AG09309 (cell line): ENCODE measurements at regions not wholly inside any gene's neighbourhood (a gene's known extent, or its start where the extent isn't known, plus 50 kb on each side); places are given as distances from the start of the nearest gene placed in this dataset.

Experiments used
- DNase-seq: peaks from one replicate; pipeline ENCODE4 v3.0.0-alpha.2; 2010; ENCODE audit warnings: low read depth
- H3K4me3 ChIP-seq: 2 replicates; pipeline ENCODE4 v1.5.1; 2011; ENCODE audit warnings: mild to moderate bottlenecking, low read depth, low read length, moderate library complexity; ENCODE audit not compliant: control insufficient read depth
- CTCF ChIP-seq: IDR thresholded peaks from 2 replicates; pipeline ENCODE4 v1.5.1; 2011; ENCODE audit warnings: mild to moderate bottlenecking, low read depth, low read length, inconsistent platforms; ENCODE audit not compliant: insufficient read depth, control insufficient read depth; ENCODE audit errors: missing control alignments

DNA sequence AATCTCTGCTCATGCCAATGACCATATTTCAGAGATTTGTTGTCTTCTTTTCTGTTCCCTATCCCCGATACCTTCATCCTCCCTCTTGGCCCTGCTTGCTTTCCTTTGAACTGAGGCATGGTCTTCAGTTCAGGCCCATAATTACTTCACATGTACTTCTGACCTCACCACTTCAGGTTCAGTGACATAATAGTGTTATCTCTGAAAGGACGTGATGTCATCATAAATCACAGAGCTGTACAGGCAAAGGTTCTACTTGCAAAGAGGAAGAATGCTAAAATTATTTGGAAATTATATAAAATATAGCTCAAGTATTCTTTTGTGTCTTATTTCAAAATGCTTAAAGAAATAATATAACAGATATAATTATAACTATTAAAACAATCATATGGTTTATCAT lies 230.3 kb upstream of the ESRRG start:
- no peak for DNase-seq
- H3K4me3 ChIP-seq = no peak overlapping the region
- no peak for TF ChIP-seq CTCF

GRCh38 chr1:216952864-216953263 lies 229.6 kb upstream of the ESRRG start:
- no peak for DNase-seq
- H3K4me3 ChIP-seq = no peak overlapping the region
- no peak for TF ChIP-seq CTCF

DNA sequence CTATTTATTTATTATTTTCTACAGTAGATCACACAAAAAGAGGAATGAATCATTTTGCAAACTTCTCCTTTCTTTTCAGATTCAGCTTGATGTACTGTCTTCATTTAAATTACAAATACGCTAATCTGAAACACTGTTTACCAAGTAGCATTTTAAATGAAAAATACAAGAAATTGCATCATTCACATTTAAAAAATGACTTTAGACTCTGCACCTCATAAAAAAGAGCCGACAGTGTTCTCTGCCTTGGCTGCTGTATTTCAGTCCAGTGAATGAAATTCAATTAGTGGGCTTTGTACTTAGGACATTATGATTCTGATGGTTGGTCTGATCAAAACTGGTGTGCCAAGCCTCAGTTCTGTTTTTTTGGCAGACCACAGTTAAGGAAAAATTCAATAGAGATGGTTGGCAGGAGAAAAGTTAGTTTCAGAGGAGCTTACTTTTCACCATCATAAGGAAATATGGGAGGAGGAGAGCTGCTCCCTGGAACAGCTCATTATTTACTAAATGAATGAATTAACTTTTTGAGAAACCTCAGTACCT lies 222.4 kb upstream of the ESRRG start:
- TF ChIP-seq CTCF = no peak
- DNase-seq = no peak
- H3K4me3 ChIP-seq = no peak overlapping the region

- H3K4me3 ChIP-seq = no peak overlapping the region
- TF ChIP-seq CTCF = no peak
- DNase-seq = no peak
Measured at GRCh38 chr1:216944864-216945510, 221.8 kb upstream of the ESRRG start.

DNA sequence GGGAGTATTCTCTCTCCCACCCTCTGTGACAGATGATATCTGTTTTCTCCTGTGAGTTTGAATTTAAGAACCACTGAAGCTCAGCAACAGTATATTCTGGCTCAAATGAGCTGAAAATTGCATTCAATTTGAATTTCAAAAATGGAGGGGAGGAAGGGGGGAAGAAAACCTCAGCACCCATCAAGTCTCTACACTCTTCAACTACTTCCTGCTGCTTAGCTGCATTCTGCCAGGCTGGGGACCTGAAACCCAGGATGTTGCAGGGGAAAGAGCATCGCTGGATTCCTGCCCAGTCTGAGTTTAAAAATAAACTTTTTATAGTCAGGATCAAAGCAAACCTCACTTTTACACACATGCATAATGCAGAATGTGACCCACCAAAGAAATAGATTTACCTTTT lies 214.3 kb upstream of the ESRRG start:
- no peak for DNase-seq
- no peak overlapping the region for H3K4me3 ChIP-seq

GRCh38 chr1:216936779-216937178 lies 213.6 kb upstream of the ESRRG start:
- no peak overlapping the region for H3K4me3 ChIP-seq
- no peak for TF ChIP-seq CTCF
- no peak for DNase-seq

More for the DNA sequence above, 214.3 kb upstream of the ESRRG start:
- TF ChIP-seq CTCF = no peak
